WERI-Rb-1 (cell line): ENCODE measurements at regions not wholly inside any gene's neighbourhood (a gene's known extent, or its start where the extent isn't known, plus 50 kb on each side); places are given as distances from the start of the nearest gene placed in this dataset.

Source experiments
- DNase-seq: peaks from one replicate; pipeline ENCODE4 v3.0.0-alpha.2; 2020
- H3K27ac ChIP-seq: fragments of 250-450 bp; sonication (Bioruptor Pico); 2 replicates; pipeline ENCODE4 v1.5.1; 2020; ENCODE audit warnings: mild to moderate bottlenecking, moderate library complexity
- H3K27me3 ChIP-seq: fragments of 250-450 bp; sonication (Bioruptor Pico); 2 replicates; pipeline ENCODE4 v1.5.1; 2021; ENCODE audit warnings: mild to moderate bottlenecking, low read depth, moderate library complexity; ENCODE audit not compliant: insufficient read depth, severe bottlenecking
- H3K36me3 ChIP-seq: fragments of 250-450 bp; sonication (Bioruptor Pico); 2 replicates; pipeline ENCODE4 v1.5.1; 2020; ENCODE audit warnings: mild to moderate bottlenecking, moderate library complexity
- H3K4me3 ChIP-seq: 2 replicates; pipeline ENCODE4 v1.5.1; 2011; ENCODE audit warnings: low read depth, mild to moderate bottlenecking, control low read depth, low read length
- H3K9me3 ChIP-seq: fragments of 250-450 bp; sonication (Bioruptor Pico); 2 replicates; pipeline ENCODE4 v1.5.1; 2021; ENCODE audit warnings: mild to moderate bottlenecking, moderate library complexity; ENCODE audit not compliant: severe bottlenecking
- CTCF ChIP-seq: IDR thresholded peaks from 2 replicates; pipeline ENCODE4 v1.5.1; 2011; ENCODE audit warnings: low read depth, mild to moderate bottlenecking, control low read depth, inconsistent platforms, low read length

- H3K36me3 ChIP-seq: no peaks in the 10 kb centered on the region
- no peak for DNase-seq
- no peak for TF ChIP-seq CTCF
- H3K27me3 ChIP-seq: no peaks in the 10 kb centered on the region
- H3K27ac ChIP-seq: no peak overlapping the region
- no peaks in the 10 kb centered on the region for H3K9me3 ChIP-seq
- no peak overlapping the region for H3K4me3 ChIP-seq
Measured at GRCh38 chr9:16178294-16178693, 625.5 kb downstream of the CCDC171 start.

- H3K4me3 ChIP-seq: no peak overlapping the region
- H3K27ac ChIP-seq: no peak overlapping the region
- no peaks in the 10 kb centered on the region for H3K27me3 ChIP-seq
- no peaks in the 10 kb centered on the region for H3K36me3 ChIP-seq
- DNase-seq: no peak
- no peak for TF ChIP-seq CTCF
- H3K9me3 ChIP-seq: no peaks in the 10 kb centered on the region
Measured at GRCh38 chr9:16179566-16179965, 626.7 kb downstream of the CCDC171 start.

- H3K36me3 ChIP-seq: no peaks in the 10 kb centered on the region
- H3K9me3 ChIP-seq: no peaks in the 10 kb centered on the region
- DNase-seq: no peak
- H3K27ac ChIP-seq: no peak overlapping the region
- no peak for TF ChIP-seq CTCF
- H3K27me3 ChIP-seq: no peaks in the 10 kb centered on the region
- no peak overlapping the region for H3K4me3 ChIP-seq
Measured at GRCh38 chr9:16180091-16180490, 627.2 kb downstream of the CCDC171 start.

GRCh38 chr9:16180546-16180945, 627.7 kb downstream of the CCDC171 start:
- DNase-seq: no peak
- no peak overlapping the region for H3K27ac ChIP-seq

GRCh38 chr9:16181539-16181938, 628.7 kb downstream of the CCDC171 start:
- no peak overlapping the region for H3K4me3 ChIP-seq
- no peak overlapping the region for H3K27ac ChIP-seq
- H3K9me3 ChIP-seq: no peaks in the 10 kb centered on the region
- no peak for DNase-seq
- TF ChIP-seq CTCF: no peak
- no peaks in the 10 kb centered on the region for H3K27me3 ChIP-seq
- no peaks in the 10 kb centered on the region for H3K36me3 ChIP-seq

More at GRCh38 chr9:16180546-16180945, 627.7 kb downstream of the CCDC171 start:
- no peak overlapping the region for H3K4me3 ChIP-seq
- H3K27me3 ChIP-seq: no peaks in the 10 kb centered on the region
- no peaks in the 10 kb centered on the region for H3K9me3 ChIP-seq
- TF ChIP-seq CTCF: no peak
- no peaks in the 10 kb centered on the region for H3K36me3 ChIP-seq

GRCh38 chr9:16182784-16183183, 629.9 kb downstream of the CCDC171 start:
- DNase-seq: no peak
- Histone ChIP-seq H3K4me3 (no peak overlapping the region), H3K36me3 (no peaks in the 10 kb centered on the region), H3K9me3 (no peaks in the 10 kb centered on the region), H3K27me3 (no peaks in the 10 kb centered on the region), H3K27ac (no peak overlapping the region)
- TF ChIP-seq CTCF: no peak
